VCaP (cell line): ENCODE measurements at regions not wholly inside any gene's neighbourhood (a gene's known extent, or its start where the extent isn't known, plus 50 kb on each side); places are given as distances from the start of the nearest gene placed in this dataset.

Experiments
- H3K27ac ChIP-seq: fragments of 450-650 bp; 2 replicates; pipeline ENCODE4 v1.5.1; 2017
- TF ChIP-seq, protein P1 (sequence below): fragments of 450-650 bp; conservative IDR thresholded peaks from 2 replicates; pipeline ENCODE4 v1.5.1; 2017; ENCODE audit warnings: mild to moderate bottlenecking, moderate library complexity

DNA sequence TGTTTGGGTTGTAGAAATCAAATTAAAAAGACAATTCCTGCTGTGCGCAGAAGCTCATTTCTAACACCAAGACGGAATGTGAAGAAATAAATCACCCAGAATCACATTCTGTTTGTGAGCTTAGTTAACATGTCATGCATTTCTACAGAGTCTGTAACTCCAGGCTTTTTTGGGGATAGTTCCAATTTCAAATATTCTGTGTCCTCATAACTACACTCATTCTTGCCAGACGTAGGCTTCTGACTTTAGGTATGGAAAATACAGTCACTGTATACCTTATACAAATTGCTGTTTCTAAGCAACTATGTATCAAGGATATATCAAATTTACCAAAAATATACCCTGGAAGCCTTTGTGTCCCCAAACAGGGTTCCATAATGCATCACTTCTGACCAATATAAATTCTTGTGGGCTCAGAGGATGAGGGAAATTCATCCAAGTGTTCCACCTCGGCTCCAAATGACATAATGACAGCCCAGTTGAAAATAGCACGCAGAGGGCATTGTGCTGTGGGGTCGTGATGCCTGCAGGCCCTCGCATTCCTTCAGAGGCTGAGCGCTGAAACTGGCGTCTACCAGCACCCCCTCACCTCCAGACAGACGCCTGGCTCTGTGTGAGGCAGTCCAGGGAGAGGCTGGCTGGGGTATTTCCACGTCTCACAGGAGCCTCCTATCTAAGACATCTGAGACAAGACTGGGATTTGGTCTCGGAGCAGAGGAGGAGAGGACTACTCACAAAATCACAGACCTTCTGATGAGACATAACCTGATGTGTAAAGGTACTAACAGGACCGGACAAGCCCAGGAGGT lies 79.8 kb downstream of the KLF4 start:
- no peak overlapping the region for H3K27ac ChIP-seq
- TF ChIP-seq, protein P1, sequence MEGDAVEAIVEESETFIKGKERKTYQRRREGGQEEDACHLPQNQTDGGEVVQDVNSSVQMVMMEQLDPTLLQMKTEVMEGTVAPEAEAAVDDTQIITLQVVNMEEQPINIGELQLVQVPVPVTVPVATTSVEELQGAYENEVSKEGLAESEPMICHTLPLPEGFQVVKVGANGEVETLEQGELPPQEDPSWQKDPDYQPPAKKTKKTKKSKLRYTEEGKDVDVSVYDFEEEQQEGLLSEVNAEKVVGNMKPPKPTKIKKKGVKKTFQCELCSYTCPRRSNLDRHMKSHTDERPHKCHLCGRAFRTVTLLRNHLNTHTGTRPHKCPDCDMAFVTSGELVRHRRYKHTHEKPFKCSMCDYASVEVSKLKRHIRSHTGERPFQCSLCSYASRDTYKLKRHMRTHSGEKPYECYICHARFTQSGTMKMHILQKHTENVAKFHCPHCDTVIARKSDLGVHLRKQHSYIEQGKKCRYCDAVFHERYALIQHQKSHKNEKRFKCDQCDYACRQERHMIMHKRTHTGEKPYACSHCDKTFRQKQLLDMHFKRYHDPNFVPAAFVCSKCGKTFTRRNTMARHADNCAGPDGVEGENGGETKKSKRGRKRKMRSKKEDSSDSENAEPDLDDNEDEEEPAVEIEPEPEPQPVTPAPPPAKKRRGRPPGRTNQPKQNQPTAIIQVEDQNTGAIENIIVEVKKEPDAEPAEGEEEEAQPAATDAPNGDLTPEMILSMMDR, result no peak

DNA sequence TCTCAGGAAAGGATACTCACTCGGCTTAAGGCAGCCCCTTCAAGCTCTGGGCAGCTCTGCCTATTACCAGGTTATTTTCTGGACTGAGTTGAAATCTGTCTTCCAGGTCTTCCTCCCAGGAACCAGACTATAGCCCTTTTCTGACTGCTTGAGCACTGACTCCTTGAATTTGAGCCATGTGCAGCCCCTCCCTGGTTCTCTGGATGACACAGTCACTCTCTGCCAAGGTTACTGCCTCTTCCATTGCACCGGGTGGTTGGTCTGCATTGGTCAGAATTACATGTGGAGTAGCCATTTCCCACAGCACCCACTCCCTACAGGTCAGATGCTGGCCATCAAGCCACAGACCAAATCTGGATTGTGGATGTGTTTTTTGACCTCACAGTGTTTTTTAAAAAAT lies 81.9 kb downstream of the KLF4 start:
- no peak overlapping the region for H3K27ac ChIP-seq
- TF ChIP-seq, protein P1, result no peak

DNA sequence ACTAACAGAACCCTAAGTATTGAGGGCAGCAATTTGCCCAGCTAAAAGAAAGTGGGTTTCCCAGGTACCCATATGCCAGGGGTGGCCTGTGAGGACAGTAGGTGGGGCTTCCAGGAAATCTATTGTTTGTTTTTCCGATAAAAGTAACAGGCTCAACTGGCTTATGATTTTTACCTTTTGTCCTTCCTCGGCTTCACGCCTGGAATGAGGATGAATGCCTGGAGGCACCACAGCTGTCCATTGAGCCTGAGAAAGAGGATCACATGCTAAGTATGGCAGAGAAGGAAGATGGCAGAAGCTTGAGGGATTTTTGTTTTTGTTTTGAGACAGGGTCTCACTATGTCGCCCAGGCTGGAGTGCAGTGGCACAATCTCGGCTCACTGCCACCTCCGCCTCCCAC lies 84.1 kb downstream of the KLF4 start:
- TF ChIP-seq, protein P1, result no peak

DNA sequence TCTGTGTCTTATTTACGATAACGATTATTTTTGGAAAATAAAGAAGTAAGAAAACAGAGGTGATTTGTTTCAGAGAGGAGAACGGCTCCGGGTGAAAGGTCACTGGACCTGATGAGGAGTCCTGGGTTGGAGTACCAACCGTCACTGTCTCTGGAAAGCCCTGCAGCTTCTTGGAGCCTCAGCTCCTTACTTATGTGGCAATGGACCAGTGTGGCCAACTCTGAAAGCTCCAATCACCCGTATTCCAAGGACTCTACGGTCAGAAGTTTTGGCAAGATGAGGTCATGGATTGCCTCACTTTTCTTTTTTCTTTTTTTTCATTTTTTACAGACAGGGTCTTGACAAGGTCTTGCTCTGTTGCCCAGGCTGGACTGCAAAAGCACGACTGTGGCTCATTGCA lies 84.8 kb downstream of the KLF4 start:
- TF ChIP-seq, protein P1, result no peak
- no peak overlapping the region for H3K27ac ChIP-seq

More for the DNA sequence above, 84.1 kb downstream of the KLF4 start:
- no peak overlapping the region for H3K27ac ChIP-seq

DNA sequence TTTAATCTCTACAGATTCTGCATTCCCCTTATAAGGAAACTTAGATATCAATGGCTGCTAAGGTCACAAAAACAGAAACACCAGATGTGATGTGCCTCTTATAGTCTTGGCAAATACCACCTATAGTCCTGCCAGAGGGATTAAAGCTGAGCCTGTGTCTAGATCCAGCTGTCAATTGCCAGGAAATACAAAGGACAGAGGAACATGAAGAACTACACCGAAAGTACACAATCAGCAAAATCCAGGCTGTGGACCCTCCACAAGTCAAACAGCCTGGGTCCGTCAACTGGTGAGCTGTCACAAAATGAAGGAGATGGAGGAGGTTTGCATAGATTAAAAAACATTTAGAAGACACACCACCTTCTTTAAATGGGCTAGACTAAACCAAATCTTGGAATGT lies 85.4 kb downstream of the KLF4 start:
- TF ChIP-seq, protein P1, result no peak
- H3K27ac ChIP-seq, result no peak overlapping the region

DNA sequence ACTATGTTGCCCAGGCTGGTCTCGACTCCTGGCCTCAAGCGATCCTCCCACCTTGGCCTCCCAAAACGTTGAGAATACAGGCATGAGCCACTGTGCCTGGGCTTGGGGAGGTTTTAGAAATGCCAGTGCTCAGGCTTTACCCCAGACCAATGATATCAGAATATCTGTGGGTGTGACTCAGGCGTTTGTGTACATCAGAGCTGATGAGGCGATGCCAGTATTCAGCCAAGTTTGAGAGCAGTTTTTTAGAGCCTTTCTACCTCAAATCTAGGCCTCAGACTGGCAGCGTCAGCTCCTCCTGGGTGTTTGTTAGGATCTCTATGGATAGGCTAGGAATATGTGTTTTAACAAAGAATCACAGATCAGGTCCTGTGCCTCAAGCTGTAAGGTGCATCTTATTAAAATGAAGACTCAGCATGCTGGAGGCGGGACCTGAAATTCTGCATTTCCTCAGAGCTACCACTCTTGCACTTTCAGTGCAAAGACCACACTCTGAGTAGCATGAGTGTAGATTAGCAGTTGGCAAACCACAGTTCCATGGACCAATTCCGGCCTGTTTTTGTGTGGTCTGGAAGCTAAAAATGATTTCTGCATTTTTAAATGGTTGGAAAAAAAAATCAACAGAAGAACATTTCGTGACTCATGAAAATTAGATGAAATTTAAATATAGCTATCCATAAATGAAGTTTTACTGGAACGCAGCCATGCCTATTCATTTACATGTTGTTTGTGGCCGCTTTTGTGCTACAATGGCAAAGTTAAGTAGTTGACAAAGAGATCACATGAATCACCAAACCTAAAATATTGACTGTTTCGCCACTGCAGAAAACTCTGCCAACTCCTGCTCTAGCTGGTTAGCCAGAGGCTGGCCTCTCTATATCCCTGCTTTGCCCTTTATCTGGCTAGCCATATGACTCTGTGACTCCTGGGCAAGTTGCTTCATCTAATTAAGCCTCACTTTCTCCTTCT lies 92.2 kb downstream of the KLF4 start:
- TF ChIP-seq, protein P1, result no peak
- no peak overlapping the region; the same call in 1 of the 2 replicates for H3K27ac ChIP-seq

DNA sequence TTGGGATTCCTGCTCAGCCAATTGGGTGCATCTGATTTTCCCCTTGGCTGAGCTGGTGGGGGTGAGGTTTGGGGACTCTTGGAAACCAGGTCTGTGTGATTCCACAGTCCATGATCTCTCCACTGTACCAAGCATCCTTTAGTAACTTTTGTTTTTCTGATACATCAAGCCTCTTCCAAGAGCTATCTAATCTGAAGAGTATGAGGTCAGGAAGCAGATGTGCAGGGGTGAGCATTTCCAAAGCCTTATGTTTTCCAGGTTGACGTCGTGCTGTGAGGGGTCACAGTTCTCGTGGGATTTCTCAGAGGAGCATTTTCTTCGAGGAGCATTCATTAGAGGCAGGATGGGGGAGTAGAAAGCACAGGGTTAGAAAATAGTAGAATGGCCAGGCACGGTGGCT lies 95.3 kb downstream of the KLF4 start:
- TF ChIP-seq, protein P1, result no peak

More for the DNA sequence above, 95.3 kb downstream of the KLF4 start:
- H3K27ac ChIP-seq, result no peak overlapping the region
